HepG2 (cell line): ENCODE measurements at regions not wholly inside any gene's neighbourhood (a gene's known extent, or its start where the extent isn't known, plus 50 kb on each side); places are given as distances from the start of the nearest gene placed in this dataset.

Source experiments
- ATAC-seq: fragments of 200-7000 bp; cut with Tn5 transposase; 3 replicates; pipeline ENCODE4 v1.9.1; 2020; ENCODE audit warnings: mild to moderate bottlenecking, moderate library complexity
- BruUV-seq: library from RNA; stranded (reverse); fragments of 400-500 nt; replicated peaks from 2 replicates; lab custom pipeline; 2021; lab: Mats Ljungman, UMichigan
- CTCF ChIA-PET: fragments of 300-600 bp; formaldehyde crosslinking; extraction: SDS; loops from one replicate; lab custom pipeline; 2021; ENCODE audit warnings: low total read pairs, inconsistent platforms, low intra/inter-chr PET ratio; lab: Yijun Ruan, JAX
- POLR2A ChIA-PET: fragments of 350-600 bp; sonication (Branson Sonifier 250); formaldehyde crosslinking; loops from one replicate; lab custom pipeline; 2020; ENCODE audit warnings: antibody characterized with exemption, inconsistent platforms; lab: Yijun Ruan, JAX
- DNase-seq: peaks from one replicate; pipeline ENCODE4 v3.0.0-alpha.2; 2015; ENCODE audit warnings: low spot score
- FAIRE-seq: peaks from 3 replicates; lab custom pipeline; 2011; peaks lifted over from hg19 to GRCh38; lab: Jason Lieb, UNC
- H2AFZ ChIP-seq: one replicate; pipeline ENCODE4 v1.6.1; 2011; ENCODE audit warnings: low read length, inconsistent platforms
- H3K27ac ChIP-seq: fragments of 300-600 bp; 3 replicates; pipeline ENCODE4 v1.8.0; 2011; ENCODE audit warnings: mixed run types, mild to moderate bottlenecking, mixed read lengths, low read length, inconsistent platforms; ENCODE audit not compliant: insufficient read depth; ENCODE audit errors: extremely low read length
- H3K27me3 ChIP-seq, 2 experiments: fragments of 200-600 bp in 1 of 2; 2 replicates in 1 of 2; 3 replicates in 1 of 2; pipeline versions ENCODE4 v1.6.0 to v1.8.0; 2011; ENCODE audit warnings: low read length in 2 of 2, mild to moderate bottlenecking in 2 of 2, moderate library complexity in 2 of 2, inconsistent platforms in 1 of 2; ENCODE audit not compliant: insufficient read depth in 2 of 2, control insufficient read depth in 1 of 2
- H3K36me3 ChIP-seq, 2 experiments: fragments of 200-600 bp in 1 of 2; replicated peaks in 1 of 2; 2 replicates in 1 of 2; 3 replicates in 1 of 2; pipeline versions ENCODE4 v1.5.1 to v1.8.0; 2011; ENCODE audit warnings: low read length in 2 of 2, inconsistent platforms in 1 of 2; ENCODE audit not compliant: insufficient read depth in 2 of 2, control insufficient read depth in 1 of 2
- H3K4me1 ChIP-seq: 2 replicates; pipeline ENCODE4 v1.5.1; 2012; ENCODE audit warnings: low read length, inconsistent platforms; ENCODE audit not compliant: insufficient read depth
- H3K4me2 ChIP-seq: 2 replicates; pipeline ENCODE4 v1.6.0; 2011; ENCODE audit warnings: low read depth, low read length, inconsistent platforms
- H3K4me3 ChIP-seq, 3 experiments: fragments of 200-600 bp in 1 of 3; sonication (generic), shearing (Covaris generic) in 1 of 3; replicated peaks in 1 of 3; 2 replicates each; pipeline ENCODE4 v1.5.1; 2011 to 2016; ENCODE audit warnings: low read length in 3 of 3, inconsistent platforms in 2 of 3, low read depth in 2 of 3, mild to moderate bottlenecking in 2 of 3, control low read depth in 1 of 3, mixed read lengths in 1 of 3; ENCODE audit not compliant: insufficient read depth in 1 of 3
- H3K79me2 ChIP-seq: one replicate; pipeline ENCODE4 v1.6.1; 2011; ENCODE audit warnings: low read length, inconsistent platforms; ENCODE audit not compliant: insufficient read depth
- H3K9ac ChIP-seq: 2 replicates; pipeline ENCODE4 v1.6.0; 2011; ENCODE audit warnings: mild to moderate bottlenecking, low read depth, low read length, inconsistent platforms; ENCODE audit not compliant: insufficient read depth
- H3K9me3 ChIP-seq: 2 replicates; pipeline ENCODE4 v1.5.1; 2012; ENCODE audit warnings: mild to moderate bottlenecking, low read length
- H4K20me1 ChIP-seq: 2 replicates; pipeline ENCODE4 v1.6.0; 2011; ENCODE audit warnings: inconsistent platforms, mild to moderate bottlenecking, low read length, moderate library complexity; ENCODE audit not compliant: insufficient read depth
- ARID5B ChIP-seq: IDR thresholded peaks from 2 replicates; pipeline ENCODE4 v1.4.0; 2020; ENCODE audit warnings: mild to moderate bottlenecking, missing genetic modification reagents
- BRD4 ChIP-seq: sonication (generic); formaldehyde crosslinking; IDR thresholded peaks from 2 replicates; pipeline ENCODE4 v1.4.0; 2020; ENCODE audit warnings: missing genetic modification reagents
- FOXO4 ChIP-seq: sonication (generic); formaldehyde crosslinking; conservative IDR thresholded peaks from 2 replicates; pipeline ENCODE4 v1.8.1; 2023; ENCODE audit warnings: missing genetic modification reagents
- FOXP1 ChIP-seq, 2 experiments: fragments of 450-650 bp in 1 of 2; IDR thresholded peaks; 2 replicates each; pipeline ENCODE4 v1.6.1; 2017 to 2018; ENCODE audit warnings: antibody characterized with exemption in 1 of 2
- HDAC2 ChIP-seq: sonication (generic); formaldehyde crosslinking; IDR thresholded peaks from 2 replicates; pipeline ENCODE4 v1.4.0; 2020; ENCODE audit warnings: missing genetic modification reagents
- KDM2A ChIP-seq: sonication (generic); formaldehyde crosslinking; IDR thresholded peaks from 2 replicates; pipeline ENCODE4 v1.4.0; 2020; ENCODE audit warnings: low read depth, missing genetic modification reagents, borderline replicate concordance
- NFAT5 ChIP-seq: sonication (generic); formaldehyde crosslinking; IDR thresholded peaks from 2 replicates; pipeline ENCODE4 v1.4.0; 2020; ENCODE audit warnings: missing genetic modification reagents
- TBP ChIP-seq: sonication (generic); formaldehyde crosslinking; IDR thresholded peaks from 2 replicates; pipeline ENCODE4 v1.5.0; 2020; ENCODE audit warnings: missing genetic modification reagents
- TCF12 ChIP-seq, 2 experiments: fragments of 450-650 bp in 1 of 2; sonication (generic) in 1 of 2; formaldehyde crosslinking in 1 of 2; IDR thresholded peaks; 2 replicates each; pipeline versions ENCODE4 v1.6.1 to v1.8.0; 2017 to 2022; ENCODE audit warnings: antibody characterized with exemption in 1 of 2, mild to moderate bottlenecking in 1 of 2, missing genetic modification reagents in 1 of 2, moderate library complexity in 1 of 2
- ZNF282 ChIP-seq: fragments of 450-650 bp; IDR thresholded peaks from 2 replicates; pipeline ENCODE4 v1.6.1; 2018; ENCODE audit not compliant: partially characterized antibody
- ZNF430 ChIP-seq: sonication (generic); formaldehyde crosslinking; IDR thresholded peaks from 2 replicates; pipeline ENCODE4 v1.9.0; 2021; ENCODE audit warnings: mild to moderate bottlenecking, missing genetic modification reagents
- ZNF572 ChIP-seq: sonication (generic); formaldehyde crosslinking; IDR thresholded peaks from 2 replicates; pipeline ENCODE4 v1.5.1; 2020; ENCODE audit warnings: mild to moderate bottlenecking, missing genetic modification reagents
- ZNF629 ChIP-seq: sonication (generic); formaldehyde crosslinking; conservative IDR thresholded peaks from 2 replicates; pipeline ENCODE4 v1.5.0; 2020; ENCODE audit warnings: missing genetic modification reagents
- ZNF674 ChIP-seq: sonication (generic); formaldehyde crosslinking; IDR thresholded peaks from 2 replicates; pipeline ENCODE4 v1.5.0; 2020; ENCODE audit warnings: low read depth, mild to moderate bottlenecking, missing genetic modification reagents
- whole genome bisulfite sequencing: methylation state at CpG from one replicate; pipeline ENCODE4 v1.1.6; 2017; ENCODE audit warnings: low lambda C conversion rate; 5-methylcytosine and 5-hydroxymethylcytosine counted together
- in situ Hi-C: cut with HindIII; loops from 2 replicates; pipeline ENCODE4 v1.10.0; 2017; ENCODE audit warnings: low pct_unique_long_range_greater_than_20kb; ENCODE audit not compliant: extremely low pct_ligation_motif_present
- intact Hi-C: fragments of 100-400 bp; cut with micrococcal nuclease; formaldehyde crosslinking; loops from one replicate; pipeline ENCODE4 v1.10.0; 2022; ENCODE audit not compliant: unreplicated experiment
- TF ChIP-seq, protein P1 (sequence below): sonication (generic); formaldehyde crosslinking; IDR thresholded peaks from 2 replicates; pipeline ENCODE4 v1.5.0; 2020; ENCODE audit warnings: mild to moderate bottlenecking, low read depth, missing genetic modification reagents, borderline replicate concordance

GRCh38 chr2:142190805-142191204, 60.0 kb upstream of the LRP1B start:
- no peak for DNase-seq
- FAIRE-seq = no peak
- Histone ChIP-seq H3K27ac (no peak overlapping the region), H3K9ac (no peak overlapping the region), H3K4me2 (no peak overlapping the region), H3K4me1 (peaks cover 5% of the 10 kb centered on the region; the same call in 1 of the 2 replicates), H3K79me2 (no peaks in the 10 kb centered on the region), H3K9me3 (no peaks in the 10 kb centered on the region), H3K36me3 (no peaks in the 10 kb centered on the region), H4K20me1 (no peaks in the 10 kb centered on the region), H3K27me3 (no peaks in the 10 kb centered on the region), H3K4me3 (no peak overlapping the region), H2AFZ (no peak overlapping the region)
- 0% methylated on average over 1 of the region's 1 CpG for WGBS
- ChIA-PET CTCF (no interaction called here), POLR2A (no interaction called here)
- in situ Hi-C loops = no loop called here
- ATAC-seq = no peak
- BruUV-seq = no TSS peak
- intact Hi-C loops = no loop called here
- TF ChIP-seq KDM2A (no peak), ZNF430 (CRISPR knock-in tag) (no peak), FOXO4 (CRISPR knock-in tag) (no peak), ZNF572 (CRISPR knock-in tag) (no peak), NFAT5 (no peak), TBP (CRISPR knock-in tag) (no peak), ARID5B (CRISPR knock-in tag) (no peak), TCF12 (IDR thresholded peaks at IDR 0.05) (no peak), TCF12 (CRISPR knock-in tag; IDR thresholded peaks at IDR 0.05) (no peak), BRD4 (CRISPR knock-in tag) (no peak), ZNF674 (CRISPR knock-in tag) (no peak), HDAC2 (CRISPR knock-in tag) (no peak), FOXP1 (IDR thresholded peaks at IDR 0.05) (no peak), FOXP1 (CRISPR knock-in tag; IDR thresholded peaks at IDR 0.05) (no peak), ZNF282 (no peak), ZNF629 (CRISPR knock-in tag) (no peak)
- TF ChIP-seq, protein P1, sequence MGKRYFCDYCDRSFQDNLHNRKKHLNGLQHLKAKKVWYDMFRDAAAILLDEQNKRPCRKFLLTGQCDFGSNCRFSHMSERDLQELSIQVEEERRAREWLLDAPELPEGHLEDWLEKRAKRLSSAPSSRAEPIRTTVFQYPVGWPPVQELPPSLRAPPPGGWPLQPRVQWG (CRISPR knock-in tag) = no peak
